ENCODE measurements at regions not wholly inside any gene's neighbourhood (a gene's known extent, or its start where the extent isn't known, plus 50 kb on each side); places are given as distances from the start of the nearest gene placed in this dataset.

DNA sequence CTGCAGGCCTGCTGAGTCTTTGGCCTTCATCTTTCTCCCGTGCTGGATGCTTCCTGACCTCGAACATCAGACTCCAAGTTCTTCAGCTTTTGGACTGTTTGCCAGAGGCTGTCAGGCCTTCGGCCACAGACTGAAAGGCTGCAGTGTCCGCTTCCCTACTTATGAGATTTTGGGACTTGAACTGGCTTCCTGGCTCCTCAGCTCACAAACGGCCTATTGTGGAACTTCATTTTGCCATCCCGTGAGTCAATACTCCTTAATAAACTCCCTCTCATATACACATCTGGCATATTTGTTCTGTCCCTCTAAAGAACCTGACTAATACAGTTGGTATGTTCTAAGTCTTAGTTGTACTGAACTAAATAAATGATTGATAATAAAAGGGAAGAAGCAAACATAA, 702.8 kb upstream of the LINC00305 start:
- TF ChIP-seq EZH2phosphoT487 (conservative IDR thresholded peaks at IDR 0.05; ENCODE audit: low read length) = no peak
- TF ChIP-seq, protein P1, sequence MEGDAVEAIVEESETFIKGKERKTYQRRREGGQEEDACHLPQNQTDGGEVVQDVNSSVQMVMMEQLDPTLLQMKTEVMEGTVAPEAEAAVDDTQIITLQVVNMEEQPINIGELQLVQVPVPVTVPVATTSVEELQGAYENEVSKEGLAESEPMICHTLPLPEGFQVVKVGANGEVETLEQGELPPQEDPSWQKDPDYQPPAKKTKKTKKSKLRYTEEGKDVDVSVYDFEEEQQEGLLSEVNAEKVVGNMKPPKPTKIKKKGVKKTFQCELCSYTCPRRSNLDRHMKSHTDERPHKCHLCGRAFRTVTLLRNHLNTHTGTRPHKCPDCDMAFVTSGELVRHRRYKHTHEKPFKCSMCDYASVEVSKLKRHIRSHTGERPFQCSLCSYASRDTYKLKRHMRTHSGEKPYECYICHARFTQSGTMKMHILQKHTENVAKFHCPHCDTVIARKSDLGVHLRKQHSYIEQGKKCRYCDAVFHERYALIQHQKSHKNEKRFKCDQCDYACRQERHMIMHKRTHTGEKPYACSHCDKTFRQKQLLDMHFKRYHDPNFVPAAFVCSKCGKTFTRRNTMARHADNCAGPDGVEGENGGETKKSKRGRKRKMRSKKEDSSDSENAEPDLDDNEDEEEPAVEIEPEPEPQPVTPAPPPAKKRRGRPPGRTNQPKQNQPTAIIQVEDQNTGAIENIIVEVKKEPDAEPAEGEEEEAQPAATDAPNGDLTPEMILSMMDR (IDR thresholded peaks at IDR 0.05; ENCODE audit: insufficient read depth, low read length, poor library complexity, severe bottlenecking) = no peak
- H2AFZ ChIP-seq (ENCODE audit: low read depth, low read length, severe bottlenecking) = no peak overlapping the region

DNA sequence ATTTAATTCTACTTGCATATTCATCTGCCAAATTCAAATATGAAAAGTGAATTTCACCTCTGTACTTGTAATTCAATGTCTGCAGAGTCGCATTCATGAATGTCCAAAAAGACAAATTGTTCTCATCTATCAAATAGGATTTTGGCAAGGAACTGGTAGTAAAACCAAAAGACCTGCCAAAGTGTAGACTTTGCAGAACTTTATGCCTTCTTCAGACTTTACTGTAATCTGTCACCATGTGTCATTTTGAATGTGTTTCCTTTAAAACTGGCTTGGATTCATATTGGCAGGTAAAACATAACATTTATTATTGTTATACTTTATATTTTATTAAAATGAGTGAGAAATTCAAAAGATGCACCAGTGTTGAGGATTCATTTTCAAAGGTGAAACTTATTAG, 701.9 kb upstream of the LINC00305 start:
- H3K4me3 ChIP-seq (ENCODE audit: insufficient read depth, low read length, poor library complexity, severe bottlenecking) = no peak overlapping the region
- no peak for TF ChIP-seq EZH2phosphoT487 (conservative IDR thresholded peaks at IDR 0.05; ENCODE audit: low read length)
- TF ChIP-seq, protein P1 (IDR thresholded peaks at IDR 0.05; ENCODE audit: insufficient read depth, low read length, poor library complexity, severe bottlenecking) = no peak
- no peak overlapping the region for H3K9ac ChIP-seq (ENCODE audit: low read length)
- H2AFZ ChIP-seq (ENCODE audit: low read depth, low read length, severe bottlenecking) = no peak overlapping the region
- H3K27ac ChIP-seq (ENCODE audit: low read depth, low read length) = no peak overlapping the region
- H3K27me3 ChIP-seq (ENCODE audit: low read length) = no peaks in the 10 kb centered on the region
- no peaks in the 10 kb centered on the region for H3K9me3 ChIP-seq (ENCODE audit: insufficient read depth, low read length)
- no peaks in the 10 kb centered on the region for H3F3A ChIP-seq (ENCODE audit: insufficient read depth)
- no peaks in the 10 kb centered on the region for H3K9me2 ChIP-seq (replicated peaks; ENCODE audit: insufficient read depth, low read length)
- H3K79me2 ChIP-seq (ENCODE audit: insufficient read depth, low read length) = no peaks in the 10 kb centered on the region
- no peaks in the 10 kb centered on the region for H3K36me3 ChIP-seq (ENCODE audit: low read length)
- no peaks in the 10 kb centered on the region for H4K20me1 ChIP-seq (ENCODE audit: low read depth, low read length)
- no peak overlapping the region for H3K4me2 ChIP-seq (ENCODE audit: low read depth, low read length, poor library complexity, severe bottlenecking)

More for the DNA sequence above, 702.8 kb upstream of the LINC00305 start:
- no peaks in the 10 kb centered on the region for H3K9me2 ChIP-seq (replicated peaks; ENCODE audit: insufficient read depth, low read length)
- no peaks in the 10 kb centered on the region for H3K36me3 ChIP-seq (ENCODE audit: low read length)
- no peaks in the 10 kb centered on the region for H3K79me2 ChIP-seq (ENCODE audit: insufficient read depth, low read length)
- H3K9me3 ChIP-seq (ENCODE audit: insufficient read depth, low read length) = no peaks in the 10 kb centered on the region
- H3F3A ChIP-seq (ENCODE audit: insufficient read depth) = no peaks in the 10 kb centered on the region
- H4K20me1 ChIP-seq (ENCODE audit: low read depth, low read length) = no peaks in the 10 kb centered on the region
- H3K4me3 ChIP-seq (ENCODE audit: insufficient read depth, low read length, poor library complexity, severe bottlenecking) = no peak overlapping the region
- no peaks in the 10 kb centered on the region for H3K27me3 ChIP-seq (ENCODE audit: low read length)
- H3K4me2 ChIP-seq (ENCODE audit: low read depth, low read length, poor library complexity, severe bottlenecking) = no peak overlapping the region
- H3K27ac ChIP-seq (ENCODE audit: low read depth, low read length) = no peak overlapping the region
- no peak overlapping the region for H3K9ac ChIP-seq (ENCODE audit: low read length)

DNA sequence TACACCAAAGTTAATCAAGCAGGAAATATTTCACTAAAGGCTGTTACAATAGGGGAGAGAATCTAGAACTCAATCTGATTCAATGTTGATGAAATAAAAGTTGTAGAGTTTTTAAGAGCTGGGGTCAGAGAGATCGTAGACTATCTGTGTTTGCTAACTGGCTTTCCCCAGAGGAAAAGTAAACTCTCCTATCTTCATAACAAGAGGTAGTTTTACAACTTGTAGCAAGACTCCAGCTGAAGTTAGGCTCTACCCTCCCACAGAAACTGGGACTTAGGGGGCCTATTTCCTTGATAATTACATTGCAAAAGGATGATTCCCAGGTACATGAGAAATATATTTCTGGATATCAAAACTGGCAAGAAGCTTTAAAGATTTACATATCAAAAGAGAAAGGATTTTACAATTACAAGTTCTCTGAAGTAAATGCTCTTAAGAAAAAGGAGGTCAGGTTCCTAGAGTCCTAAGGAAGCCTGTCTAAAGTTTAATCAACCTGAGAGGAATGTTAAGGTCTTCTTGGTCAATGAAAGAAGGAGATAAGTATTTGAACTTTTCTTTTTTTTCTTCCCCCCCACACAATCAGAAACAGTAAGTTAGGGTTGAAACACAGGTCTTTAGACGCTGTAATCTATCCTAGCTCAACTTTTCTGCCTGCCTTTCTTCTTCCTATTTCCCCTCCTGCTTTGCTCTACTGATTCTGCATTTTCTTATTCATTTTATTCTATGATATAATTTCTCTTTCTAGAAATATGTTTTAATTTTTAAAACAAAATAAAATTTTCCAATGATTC, 692.2 kb upstream of the LINC00305 start:
- no peak overlapping the region for H2AFZ ChIP-seq (ENCODE audit: low read depth, low read length, severe bottlenecking)
- H3K27ac ChIP-seq (ENCODE audit: low read depth, low read length) = no peak overlapping the region
- TF ChIP-seq, protein P1 (IDR thresholded peaks at IDR 0.05; ENCODE audit: insufficient read depth, low read length, poor library complexity, severe bottlenecking) = no peak
- TF ChIP-seq EZH2phosphoT487 (conservative IDR thresholded peaks at IDR 0.05; ENCODE audit: low read length) = no peak
- H3K4me2 ChIP-seq (ENCODE audit: low read depth, low read length, poor library complexity, severe bottlenecking) = no peak overlapping the region
- H3K79me2 ChIP-seq (ENCODE audit: insufficient read depth, low read length) = no peaks in the 10 kb centered on the region
- H3K36me3 ChIP-seq (ENCODE audit: low read length) = no peaks in the 10 kb centered on the region
- H3K4me3 ChIP-seq (ENCODE audit: insufficient read depth, low read length, poor library complexity, severe bottlenecking) = no peak overlapping the region
- no peaks in the 10 kb centered on the region for H3K9me3 ChIP-seq (ENCODE audit: insufficient read depth, low read length)
- no peak overlapping the region for H3K9ac ChIP-seq (ENCODE audit: low read length)
- H3K9me2 ChIP-seq (replicated peaks; ENCODE audit: insufficient read depth, low read length) = no peaks in the 10 kb centered on the region
- no peaks in the 10 kb centered on the region for H3F3A ChIP-seq (ENCODE audit: insufficient read depth)
- no peaks in the 10 kb centered on the region for H3K27me3 ChIP-seq (ENCODE audit: low read length)
- H4K20me1 ChIP-seq (ENCODE audit: low read depth, low read length) = no peaks in the 10 kb centered on the region

Measured in SU-DHL-6 (cell line).